ENCODE measurements at regions not wholly inside any gene's neighbourhood (a gene's known extent, or its start where the extent isn't known, plus 50 kb on each side); places are given as distances from the start of the nearest gene placed in this dataset.

DNA sequence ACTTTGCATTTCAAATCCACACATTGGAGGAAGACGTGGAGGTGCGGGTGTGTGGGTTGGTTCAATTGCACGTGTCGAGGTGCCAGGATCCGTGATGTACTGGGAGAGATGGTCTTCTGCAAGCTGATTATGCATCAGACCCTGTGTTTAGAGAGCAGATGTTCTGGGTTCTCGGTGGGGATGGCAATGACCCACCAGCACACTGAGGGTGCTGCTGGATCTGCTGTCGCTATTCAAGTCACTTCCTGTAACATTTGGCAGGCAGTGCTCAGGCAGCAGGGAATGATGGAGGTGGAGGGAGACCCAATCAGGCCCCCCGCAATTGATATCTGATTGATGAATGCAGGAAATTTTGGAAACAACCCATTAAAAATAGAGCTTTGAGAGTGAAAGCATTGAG lies 830.1 kb upstream of the POU3F3 start:
- WGBS, 2 donors: 49 to 53% methylated on average over 8 of the region's 8 CpGs
- peaks cover 0 to 3% (median 0%) of the 10 kb centered on the region in 4 donors for H3K4me1 ChIP-seq
- no peaks in the 10 kb centered on the region for H3K27me3 ChIP-seq
- TF ChIP-seq POLR2A (IDR thresholded peaks at IDR 0.05) (no peak), EP300 (IDR thresholded peaks at IDR 0.05) (no peak), CTCF (IDR thresholded peaks at IDR 0.05) (no peak)
- H3K4me3 ChIP-seq: no peak overlapping the region
- no peak overlapping the region for H3K27ac ChIP-seq
- no peaks in the 10 kb centered on the region for H3K9me3 ChIP-seq
- no peak for DNase-seq (ENCODE audit: low spot score in 2 of 2)
- no peaks in the 10 kb centered on the region for H3K36me3 ChIP-seq

DNA sequence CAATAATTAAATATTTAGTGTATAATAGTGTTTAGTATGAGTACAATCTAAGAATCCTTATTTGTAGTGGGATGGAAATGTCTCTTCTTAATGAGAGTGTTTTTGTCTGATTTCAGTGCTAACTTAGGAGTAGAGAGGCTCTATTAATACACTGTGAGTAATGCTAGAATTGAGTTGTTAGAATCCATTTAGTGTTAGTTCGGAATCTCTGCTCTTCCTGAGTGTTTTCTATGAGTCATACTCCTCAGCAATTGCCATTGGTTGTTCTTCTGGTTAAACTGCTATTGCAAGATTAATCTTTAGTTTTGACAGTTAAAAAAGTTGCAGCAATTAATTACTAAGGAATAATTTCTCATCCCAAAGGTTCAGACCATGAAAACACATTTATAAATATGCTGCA lies 828.6 kb upstream of the POU3F3 start:
- DNase-seq (ENCODE audit: low spot score in 2 of 2): no peak
- Histone ChIP-seq H3K4me1 (peaks cover 0 to 3% (median 0%) of the 10 kb centered on the region in 4 donors), H3K27ac (no peak overlapping the region), H3K4me3 (no peak overlapping the region), H3K9me3 (no peaks in the 10 kb centered on the region), H3K27me3 (no peaks in the 10 kb centered on the region), H3K36me3 (no peaks in the 10 kb centered on the region)
- TF ChIP-seq CTCF (IDR thresholded peaks at IDR 0.05): no peak
- no peak for TF ChIP-seq EP300 (IDR thresholded peaks at IDR 0.05)
- no peak for TF ChIP-seq POLR2A (IDR thresholded peaks at IDR 0.05)
- 40 to 47% methylated on average over 1 of the region's 1 CpG for WGBS, 2 donors

- TF ChIP-seq POLR2A (IDR thresholded peaks at IDR 0.05) (no peak), EP300 (IDR thresholded peaks at IDR 0.05) (no peak), CTCF (IDR thresholded peaks at IDR 0.05) (no peak)
- WGBS, 2 donors: 79 to 81% methylated on average over 13 of the region's 13 CpGs
These were observed 827.2 kb upstream of the POU3F3 start for GRCh38 chr2:104026725-104027124.

DNA sequence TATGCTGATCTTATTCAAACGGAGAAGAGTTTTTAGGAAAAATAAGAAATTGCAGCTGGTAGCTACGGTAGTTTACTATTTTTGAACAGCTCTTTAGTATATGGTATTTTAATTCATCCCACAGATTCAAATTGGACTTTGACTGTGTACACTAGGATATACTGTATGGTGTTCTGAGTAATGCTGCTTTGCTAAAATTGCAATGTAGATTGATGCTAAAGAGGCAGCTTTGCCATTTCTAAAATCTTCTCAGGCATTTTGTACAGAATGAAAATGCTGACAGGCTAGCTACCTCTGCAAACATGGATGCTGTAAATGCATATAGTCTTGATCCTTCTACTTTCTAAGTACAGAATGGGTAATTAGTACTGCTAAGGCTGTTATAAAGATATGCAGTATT lies 826.6 kb upstream of the POU3F3 start:
- no peaks in the 10 kb centered on the region for H3K36me3 ChIP-seq
- 90 to 91% methylated on average over 2 of the region's 2 CpGs for WGBS, 2 donors
- peaks cover 0 to 3% (median 0%) of the 10 kb centered on the region in 4 donors for H3K4me1 ChIP-seq
- H3K27ac ChIP-seq: no peak overlapping the region
- TF ChIP-seq POLR2A (IDR thresholded peaks at IDR 0.05) (no peak), EP300 (IDR thresholded peaks at IDR 0.05) (no peak), CTCF (IDR thresholded peaks at IDR 0.05) (no peak)
- no peaks in the 10 kb centered on the region for H3K9me3 ChIP-seq
- no peak overlapping the region for H3K4me3 ChIP-seq
- H3K27me3 ChIP-seq: no peaks in the 10 kb centered on the region
- no peak for DNase-seq (ENCODE audit: low spot score in 2 of 2)

More at GRCh38 chr2:104026725-104027124, 827.2 kb upstream of the POU3F3 start:
- no peaks in the 10 kb centered on the region for H3K27me3 ChIP-seq
- no peak overlapping the region for H3K4me3 ChIP-seq
- no peak overlapping the region for H3K27ac ChIP-seq
- H3K36me3 ChIP-seq: no peaks in the 10 kb centered on the region
- no peaks in the 10 kb centered on the region for H3K9me3 ChIP-seq
- peaks cover 0 to 3% (median 0%) of the 10 kb centered on the region in 4 donors for H3K4me1 ChIP-seq
- no peak for DNase-seq (ENCODE audit: low spot score in 2 of 2)

GRCh38 chr2:104028061-104028460 lies 825.9 kb upstream of the POU3F3 start:
- H3K9me3 ChIP-seq: no peaks in the 10 kb centered on the region
- no peaks in the 10 kb centered on the region for H3K27me3 ChIP-seq
- no peak for TF ChIP-seq CTCF (IDR thresholded peaks at IDR 0.05)
- TF ChIP-seq EP300 (IDR thresholded peaks at IDR 0.05): no peak
- no peak for TF ChIP-seq POLR2A (IDR thresholded peaks at IDR 0.05)
- 53 to 60% methylated on average over 4 of the region's 4 CpGs for WGBS, 2 donors
- no peak for DNase-seq (ENCODE audit: low spot score in 2 of 2)
- H3K27ac ChIP-seq: no peak overlapping the region
- H3K4me3 ChIP-seq: no peak overlapping the region
- H3K4me1 ChIP-seq: peaks cover 0 to 3% (median 0%) of the 10 kb centered on the region in 4 donors
- no peaks in the 10 kb centered on the region for H3K36me3 ChIP-seq
